ENCODE measurements at regions not wholly inside any gene's neighbourhood (a gene's known extent, or its start where the extent isn't known, plus 50 kb on each side); places are given as distances from the start of the nearest gene placed in this dataset.

DNA sequence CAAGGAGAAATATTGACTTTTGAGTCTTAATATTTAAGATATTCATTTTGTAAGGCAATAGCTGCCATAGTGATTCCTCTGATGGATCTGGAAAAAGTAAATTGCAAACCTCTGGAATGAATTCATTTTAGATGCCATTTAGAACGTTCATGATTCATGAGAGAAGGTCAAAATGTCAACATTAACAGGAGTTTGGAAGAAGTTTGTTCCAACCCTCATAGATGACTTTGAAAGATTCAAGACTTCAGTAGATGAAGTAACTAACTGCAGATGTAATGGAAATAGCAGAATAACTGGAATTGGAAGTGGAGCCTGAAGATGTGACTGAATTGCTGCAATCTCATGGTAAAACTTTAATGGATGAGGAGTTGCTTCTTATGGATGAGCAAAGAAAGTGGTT lies 100.9 kb upstream of the CCN2 start:
- TF ChIP-seq POLR2A (IDR thresholded peaks at IDR 0.05; ENCODE audit: low read length): no peak
- no peak for TF ChIP-seq GATA1 (IDR thresholded peaks at IDR 0.05; ENCODE audit: low read depth, low read length)

Data from erythroblast (primary cell).